Transverse colon (tissue), 4 donors: ENCODE measurements at regions not wholly inside any gene's neighbourhood (a gene's known extent, or its start where the extent isn't known, plus 50 kb on each side); places are given as distances from the start of the nearest gene placed in this dataset.
"Not testable (repeated sequence)": the region's sequence is repeated elsewhere in the genome, so short reads cannot be mapped to it uniquely, and the experiment has no call there.

ENCODE experiments used
- DNase-seq: peaks from one replicate; pipeline ENCODE4 v3.0.0-alpha.2; 2019
- H3K27ac ChIP-seq, 4 donors: fragments of 200-600 bp; sonication (generic); 2 replicates each; pipeline ENCODE4 v1.5.1; 2016 to 2018; ENCODE audit warnings: inconsistent platforms in 4 of 4
- H3K27me3 ChIP-seq: fragments of 200-600 bp; sonication (generic); 2 replicates; pipeline ENCODE4 v1.5.1; 2017; ENCODE audit warnings: inconsistent platforms
- H3K36me3 ChIP-seq, 4 donors: fragments of 200-600 bp; sonication (generic); 2 replicates each; pipeline ENCODE4 v1.5.1; 2017 to 2019; ENCODE audit warnings: inconsistent platforms in 4 of 4
- H3K4me1 ChIP-seq, 4 donors: fragments of 200-600 bp; sonication (generic); 2 replicates each; pipeline ENCODE4 v1.5.1; 2017 to 2020; ENCODE audit warnings: inconsistent platforms in 4 of 4
- H3K4me3 ChIP-seq, 4 donors: fragments of 200-600 bp; sonication (generic); 1 replicate in 1 of 4; 2 replicates in 3 of 4; pipeline versions ENCODE4 v1.5.1 to v1.6.1; 2017 to 2019; ENCODE audit warnings: inconsistent platforms in 4 of 4
- H3K9me3 ChIP-seq, 2 donors: fragments of 200-600 bp; sonication (generic); 2 replicates each; pipeline ENCODE4 v1.5.1; 2017 to 2019; ENCODE audit warnings: inconsistent platforms in 2 of 2
- EP300 ChIP-seq: sonication (generic); formaldehyde crosslinking; IDR thresholded peaks from one replicate; pipeline ENCODE4 v1.6.1; 2017; ENCODE audit warnings: antibody characterized with exemption, low read depth
- POLR2A ChIP-seq: fragments of 450-650 bp; IDR thresholded peaks from one replicate; pipeline ENCODE4 v1.6.1; 2016; ENCODE audit warnings: antibody characterized with exemption, mild to moderate bottlenecking, moderate library complexity
- POLR2AphosphoS5 ChIP-seq, 3 donors: sonication (generic); formaldehyde crosslinking; IDR thresholded peaks; one replicate each; pipeline ENCODE4 v1.6.1; 2016; ENCODE audit warnings: antibody characterized with exemption in 3 of 3
- WGBS, 2 donors: methylation state at CpG; one replicate each; pipeline ENCODE4 v1.1.5; 2018; ENCODE audit warnings: low coverage in 1 of 2; 5-methylcytosine and 5-hydroxymethylcytosine counted together
- in situ Hi-C, 4 donors: fragments of 200-750 bp; cut with MboI; loops; one replicate each; pipeline versions ENCODE4 v1.15.0 to v1.15.1; 2017; ENCODE audit warnings: low sequenced_read_pairs in 3 of 4, low pct_ligation_motif_present in 1 of 4, low pct_unique_long_range_greater_than_20kb in 1 of 4
- intact Hi-C: fragments of 100-400 bp; cut with DNase I; formaldehyde crosslinking; loops from one replicate; pipeline ENCODE4 v1.15.1; 2023; ENCODE audit warnings: low total_unique reads
- TF ChIP-seq, protein P1 (sequence below), 5 experiments: fragments of 200-600 bp in 3 of 5; fragments of 450-650 bp in 2 of 5; sonication (generic) in 3 of 5; IDR thresholded peaks; 1 replicate in 2 of 5; 2 replicates in 3 of 5; pipeline ENCODE4 v1.5.1; 2016 to 2017; ENCODE audit warnings: antibody characterized with exemption in 5 of 5, inconsistent platforms in 3 of 5, mild to moderate bottlenecking in 2 of 5, moderate library complexity in 1 of 5

DNA sequence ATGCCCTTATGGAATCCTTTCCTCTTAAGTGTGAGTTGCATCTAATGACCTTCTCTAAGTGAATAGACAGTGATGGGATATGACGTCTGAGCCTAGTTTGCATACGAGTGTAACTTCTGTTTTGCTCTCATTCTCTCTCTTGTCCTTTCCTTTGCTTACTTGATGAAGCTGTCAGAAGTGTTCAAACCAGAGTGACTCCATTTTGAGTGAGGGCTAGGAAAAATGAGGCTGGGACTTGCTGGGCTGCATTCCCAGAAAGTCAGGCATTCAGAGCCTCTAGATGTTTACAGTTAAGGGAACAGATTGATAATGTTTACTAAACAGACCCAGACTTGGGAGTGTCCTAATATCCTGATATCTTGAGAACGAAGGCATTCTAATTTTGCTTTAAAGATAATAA lies 311.2 kb upstream of the SOX4 start:
- H3K27me3 ChIP-seq, H3K4me1 ChIP-seq, H3K4me3 ChIP-seq, DNase-seq, H3K27ac ChIP-seq, intact Hi-C loops, in situ Hi-C loops, H3K36me3 ChIP-seq, H3K9me3 ChIP-seq: not testable (repeated sequence)
- WGBS, 2 donors: 72 to 100% methylated on average over 1 to 3 of the region's 3 CpGs

- Histone ChIP-seq H3K36me3 (no peaks in the 10 kb centered on the region), H3K4me3 (no peak overlapping the region), H3K27me3 (no peaks in the 10 kb centered on the region), H3K4me1 (no peaks in the 10 kb centered on the region), H3K9me3 (no peaks in the 10 kb centered on the region), H3K27ac (no peak overlapping the region)
- TF ChIP-seq, protein P1, sequence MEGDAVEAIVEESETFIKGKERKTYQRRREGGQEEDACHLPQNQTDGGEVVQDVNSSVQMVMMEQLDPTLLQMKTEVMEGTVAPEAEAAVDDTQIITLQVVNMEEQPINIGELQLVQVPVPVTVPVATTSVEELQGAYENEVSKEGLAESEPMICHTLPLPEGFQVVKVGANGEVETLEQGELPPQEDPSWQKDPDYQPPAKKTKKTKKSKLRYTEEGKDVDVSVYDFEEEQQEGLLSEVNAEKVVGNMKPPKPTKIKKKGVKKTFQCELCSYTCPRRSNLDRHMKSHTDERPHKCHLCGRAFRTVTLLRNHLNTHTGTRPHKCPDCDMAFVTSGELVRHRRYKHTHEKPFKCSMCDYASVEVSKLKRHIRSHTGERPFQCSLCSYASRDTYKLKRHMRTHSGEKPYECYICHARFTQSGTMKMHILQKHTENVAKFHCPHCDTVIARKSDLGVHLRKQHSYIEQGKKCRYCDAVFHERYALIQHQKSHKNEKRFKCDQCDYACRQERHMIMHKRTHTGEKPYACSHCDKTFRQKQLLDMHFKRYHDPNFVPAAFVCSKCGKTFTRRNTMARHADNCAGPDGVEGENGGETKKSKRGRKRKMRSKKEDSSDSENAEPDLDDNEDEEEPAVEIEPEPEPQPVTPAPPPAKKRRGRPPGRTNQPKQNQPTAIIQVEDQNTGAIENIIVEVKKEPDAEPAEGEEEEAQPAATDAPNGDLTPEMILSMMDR (IDR thresholded peaks at IDR 0.05): no peak
- TF ChIP-seq EP300 (no peak), POLR2A (no peak), POLR2AphosphoS5 (IDR thresholded peaks at IDR 0.05) (no peak)
- WGBS, 2 donors: 84 to 86% methylated on average over 3 of the region's 3 CpGs
- intact Hi-C loops (no loop called here), in situ Hi-C loops (no loop called here)
- DNase-seq: no peak
Observed at GRCh38 chr6:21284166-21284565, 309.4 kb upstream of the SOX4 start.

DNA sequence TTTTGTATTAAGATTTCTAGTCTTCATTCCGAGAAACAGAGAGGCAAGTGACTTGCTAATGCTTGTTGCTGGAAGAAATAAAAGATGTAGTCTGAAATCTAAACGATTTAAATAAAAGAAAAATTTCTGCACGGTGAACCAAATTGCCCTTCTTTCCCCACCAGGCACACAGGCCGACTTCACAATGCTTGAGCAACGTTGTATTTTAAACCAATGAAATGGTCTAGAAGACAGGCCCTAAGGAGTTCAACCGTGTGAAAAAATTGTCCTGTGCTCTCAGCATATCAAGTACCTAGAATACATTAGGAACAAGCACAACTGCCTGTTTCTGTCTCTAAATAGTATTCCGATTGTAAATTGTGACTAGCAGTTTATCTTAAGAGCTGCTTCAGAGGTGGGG lies 308.8 kb upstream of the SOX4 start:
- no peak for DNase-seq
- Histone ChIP-seq H3K27ac (no peak overlapping the region), H3K9me3 (no peaks in the 10 kb centered on the region), H3K4me3 (no peak overlapping the region), H3K36me3 (no peaks in the 10 kb centered on the region), H3K27me3 (no peaks in the 10 kb centered on the region), H3K4me1 (no peaks in the 10 kb centered on the region)
- intact Hi-C loops: no loop called here
- in situ Hi-C loops: no loop called here
- WGBS, 2 donors: 82 to 86% methylated on average over 7 of the region's 7 CpGs
- TF ChIP-seq, protein P1 (IDR thresholded peaks at IDR 0.05): no peak
- TF ChIP-seq EP300: no peak
- TF ChIP-seq POLR2AphosphoS5 (IDR thresholded peaks at IDR 0.05): no peak
- no peak for TF ChIP-seq POLR2A

DNA sequence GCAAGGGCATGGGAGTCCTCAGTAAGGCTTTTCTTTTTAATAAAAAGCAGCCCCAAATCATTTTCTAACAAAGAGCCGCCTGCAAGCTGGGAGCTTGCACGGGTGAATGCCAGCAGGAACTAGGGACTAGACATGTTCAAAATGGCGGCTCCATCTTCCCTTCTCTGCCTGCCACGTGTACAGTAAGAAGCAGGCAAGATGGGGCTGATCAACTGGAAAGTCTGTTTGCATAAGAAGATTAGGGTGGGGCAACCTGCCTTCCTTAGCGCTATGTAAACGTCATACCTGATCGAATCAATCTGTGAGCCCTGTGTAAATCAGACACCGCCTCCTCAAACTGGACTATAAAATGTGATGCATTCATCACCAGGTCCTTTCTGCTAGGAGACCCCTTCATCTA lies 299.4 kb upstream of the SOX4 start:
- in situ Hi-C loops: no loop called here
- DNase-seq: no peak
- intact Hi-C loops: no loop called here
- H3K27me3 ChIP-seq: no peaks in the 10 kb centered on the region
- no peaks in the 10 kb centered on the region for H3K36me3 ChIP-seq
- H3K9me3 ChIP-seq: no peaks in the 10 kb centered on the region
- WGBS, 2 donors: 81 to 83% methylated on average over 5 to 8 of the region's 8 CpGs
- no peak for TF ChIP-seq POLR2AphosphoS5 (IDR thresholded peaks at IDR 0.05)
- TF ChIP-seq POLR2A: no peak
- TF ChIP-seq, protein P1 (IDR thresholded peaks at IDR 0.05): no peak
- no peak for TF ChIP-seq EP300
- no peak overlapping the region for H3K4me3 ChIP-seq
- no peak overlapping the region for H3K27ac ChIP-seq
- no peaks in the 10 kb centered on the region for H3K4me1 ChIP-seq

- no peaks in the 10 kb centered on the region for H3K36me3 ChIP-seq
- TF ChIP-seq POLR2AphosphoS5 (IDR thresholded peaks at IDR 0.05) (no peak), EP300 (no peak), POLR2A (no peak)
- TF ChIP-seq, protein P1 (IDR thresholded peaks at IDR 0.05): no peak
- H3K27me3 ChIP-seq: no peaks in the 10 kb centered on the region
- 77 to 80% methylated on average over 4 to 6 of the region's 6 CpGs for WGBS, 2 donors
- no peak overlapping the region for H3K27ac ChIP-seq
- H3K9me3 ChIP-seq: no peaks in the 10 kb centered on the region
- H3K4me3 ChIP-seq: no peak overlapping the region
- no peak for DNase-seq
- H3K4me1 ChIP-seq: no peaks in the 10 kb centered on the region
- in situ Hi-C loops: no loop called here
- intact Hi-C loops: no loop called here
Observed at GRCh38 chr6:21295506-21296240, 297.9 kb upstream of the SOX4 start.
